ENCODE measurements at regions not wholly inside any gene's neighbourhood (a gene's known extent, or its start where the extent isn't known, plus 50 kb on each side); places are given as distances from the start of the nearest gene placed in this dataset.

GRCh38 chr2:120852200-120852815 is 116.6 kb downstream of the GLI2 start:
- no peak for FAIRE-seq
- DNase-seq (ENCODE audit: low spot score), result no peak

- DNase-seq (ENCODE audit: low spot score) (no peak), FAIRE-seq (no peak)
Measured at GRCh38 chr2:120853306-120854013, 117.8 kb downstream of the GLI2 start.

- FAIRE-seq, result no peak
- DNase-seq (ENCODE audit: low spot score), result no peak
Measured at GRCh38 chr2:120854014-120854620, 118.4 kb downstream of the GLI2 start.

- FAIRE-seq, result no peak
- DNase-seq (ENCODE audit: low spot score), result no peak
Measured at GRCh38 chr2:120854766-120855530, 119.3 kb downstream of the GLI2 start.

- FAIRE-seq (no peak), DNase-seq (ENCODE audit: low spot score) (no peak)
Measured at GRCh38 chr2:120855855-120856405, 120.3 kb downstream of the GLI2 start.

- no peak for FAIRE-seq
- DNase-seq (ENCODE audit: low spot score), result no peak
Measured at GRCh38 chr2:120856421-120856862, 120.8 kb downstream of the GLI2 start.

- FAIRE-seq (no peak), DNase-seq (ENCODE audit: low spot score) (no peak)
Measured at GRCh38 chr2:120857422-120857821, 121.8 kb downstream of the GLI2 start.

GRCh38 chr2:120857931-120858330 is 122.3 kb downstream of the GLI2 start:
- FAIRE-seq, result no peak
- no peak for DNase-seq (ENCODE audit: low spot score)

GRCh38 chr2:120858361-120859106 is 122.9 kb downstream of the GLI2 start:
- no peak for FAIRE-seq

GRCh38 chr2:120859128-120859527 is 123.5 kb downstream of the GLI2 start:
- no peak for FAIRE-seq
- DNase-seq (ENCODE audit: low spot score), result no peak

More at GRCh38 chr2:120858361-120859106, 122.9 kb downstream of the GLI2 start:
- no peak for DNase-seq (ENCODE audit: low spot score)

- DNase-seq (ENCODE audit: low spot score), result no peak
- FAIRE-seq, result no peak
Measured at GRCh38 chr2:120859814-120860578, 124.3 kb downstream of the GLI2 start.

- FAIRE-seq, result no peak
- DNase-seq (ENCODE audit: low spot score), result no peak
Measured at GRCh38 chr2:120860579-120860922, 124.9 kb downstream of the GLI2 start.

- DNase-seq (ENCODE audit: low spot score) (no peak), FAIRE-seq (no peak)
Measured at GRCh38 chr2:120861191-120861575, 125.5 kb downstream of the GLI2 start.

GRCh38 chr2:120861576-120862191 is 126.0 kb downstream of the GLI2 start:
- no peak for FAIRE-seq

GRCh38 chr2:120862201-120863060 is 126.8 kb downstream of the GLI2 start:
- FAIRE-seq (no peak), DNase-seq (ENCODE audit: low spot score) (no peak)

More at GRCh38 chr2:120861576-120862191, 126.0 kb downstream of the GLI2 start:
- DNase-seq (ENCODE audit: low spot score), result no peak

GRCh38 chr2:120863146-120863545 is 127.5 kb downstream of the GLI2 start:
- DNase-seq (ENCODE audit: low spot score) (no peak), FAIRE-seq (no peak)

GRCh38 chr2:120863661-120864320 is 128.1 kb downstream of the GLI2 start:
- FAIRE-seq (no peak), DNase-seq (ENCODE audit: low spot score) (peak; percentile 44)

GRCh38 chr2:120864981-120865380 is 129.3 kb downstream of the GLI2 start:
- DNase-seq (ENCODE audit: low spot score), result no peak
- no peak for FAIRE-seq

Data from RCC 7860 (cell line).